ENCODE measurements at regions not wholly inside any gene's neighbourhood (a gene's known extent, or its start where the extent isn't known, plus 50 kb on each side); places are given as distances from the start of the nearest gene placed in this dataset.
"Not testable (repeated sequence)": the region's sequence is repeated elsewhere in the genome, so short reads cannot be mapped to it uniquely, and the experiment has no call there.

- no peak for DNase-seq
These were observed 287.4 kb upstream of the LYPLAL1 start for GRCh38 chr1:218886101-218886871.

GRCh38 chr1:218887141-218887925 is 286.3 kb upstream of the LYPLAL1 start:
- DNase-seq, result no peak

- no peak for DNase-seq
These were observed 283.2 kb upstream of the LYPLAL1 start for GRCh38 chr1:218890451-218890850.

GRCh38 chr1:218891577-218891976 is 282.1 kb upstream of the LYPLAL1 start:
- DNase-seq, result no peak

- no peak for DNase-seq
These were observed 278.6 kb upstream of the LYPLAL1 start for GRCh38 chr1:218895064-218895587.

- DNase-seq, result no peak
These were observed 277.5 kb upstream of the LYPLAL1 start for GRCh38 chr1:218896202-218896601.

- no peak for DNase-seq
These were observed 274.8 kb upstream of the LYPLAL1 start for GRCh38 chr1:218898921-218899320.

- no peak for DNase-seq
These were observed 273.1 kb upstream of the LYPLAL1 start for GRCh38 chr1:218900615-218901014.

- DNase-seq, result no peak
These were observed 269.3 kb upstream of the LYPLAL1 start for GRCh38 chr1:218904416-218904815.

GRCh38 chr1:218916720-218917119 is 257.0 kb upstream of the LYPLAL1 start:
- no peak for DNase-seq

- no peak for DNase-seq
These were observed 256.0 kb upstream of the LYPLAL1 start for GRCh38 chr1:218917656-218918055.

GRCh38 chr1:218925777-218926176 is 247.9 kb upstream of the LYPLAL1 start:
- DNase-seq, result no peak

GRCh38 chr1:218926631-218927030 is 247.0 kb upstream of the LYPLAL1 start:
- no peak for DNase-seq

GRCh38 chr1:218930000-218930399 is 243.7 kb upstream of the LYPLAL1 start:
- no peak for DNase-seq

- no peak for DNase-seq
These were observed 243.0 kb upstream of the LYPLAL1 start for GRCh38 chr1:218930472-218931241.

GRCh38 chr1:218931324-218931723 is 242.4 kb upstream of the LYPLAL1 start:
- DNase-seq, result no peak

GRCh38 chr1:218933513-218933912 is 240.2 kb upstream of the LYPLAL1 start:
- no peak for DNase-seq

GRCh38 chr1:218935408-218935807 is 238.3 kb upstream of the LYPLAL1 start:
- DNase-seq, result not testable (repeated sequence)

- DNase-seq, result no peak
These were observed 235.4 kb upstream of the LYPLAL1 start for GRCh38 chr1:218938259-218938658.

- no peak for DNase-seq
These were observed 234.6 kb upstream of the LYPLAL1 start for GRCh38 chr1:218939095-218939494.

- DNase-seq, result no peak
These were observed 231.2 kb upstream of the LYPLAL1 start for GRCh38 chr1:218942431-218942830.

- no peak for DNase-seq
These were observed 230.3 kb upstream of the LYPLAL1 start for GRCh38 chr1:218943371-218943770.

- no peak for DNase-seq
These were observed 228.6 kb upstream of the LYPLAL1 start for GRCh38 chr1:218945050-218945449.

Data from NCI-H146 (cell line).